Breast epithelium (tissue), 3 donors: ENCODE measurements at regions not wholly inside any gene's neighbourhood (a gene's known extent, or its start where the extent isn't known, plus 50 kb on each side); places are given as distances from the start of the nearest gene placed in this dataset.
"Not testable (repeated sequence)": the region's sequence is repeated elsewhere in the genome, so short reads cannot be mapped to it uniquely, and the experiment has no call there.

ENCODE experiments used
- POLR2AphosphoS5 ChIP-seq, 3 donors: sonication (generic); formaldehyde crosslinking; IDR thresholded peaks; one replicate each; pipeline ENCODE4 v1.6.1; 2017; ENCODE audit warnings: antibody characterized with exemption in 3 of 3
- TF ChIP-seq, protein P1 (sequence below), 3 donors: fragments of 450-650 bp; IDR thresholded peaks; one replicate each; pipeline ENCODE4 v1.5.1; 2016 to 2017; ENCODE audit warnings: antibody characterized with exemption in 3 of 3, mild to moderate bottlenecking in 3 of 3, moderate library complexity in 3 of 3

- TF ChIP-seq, protein P1, sequence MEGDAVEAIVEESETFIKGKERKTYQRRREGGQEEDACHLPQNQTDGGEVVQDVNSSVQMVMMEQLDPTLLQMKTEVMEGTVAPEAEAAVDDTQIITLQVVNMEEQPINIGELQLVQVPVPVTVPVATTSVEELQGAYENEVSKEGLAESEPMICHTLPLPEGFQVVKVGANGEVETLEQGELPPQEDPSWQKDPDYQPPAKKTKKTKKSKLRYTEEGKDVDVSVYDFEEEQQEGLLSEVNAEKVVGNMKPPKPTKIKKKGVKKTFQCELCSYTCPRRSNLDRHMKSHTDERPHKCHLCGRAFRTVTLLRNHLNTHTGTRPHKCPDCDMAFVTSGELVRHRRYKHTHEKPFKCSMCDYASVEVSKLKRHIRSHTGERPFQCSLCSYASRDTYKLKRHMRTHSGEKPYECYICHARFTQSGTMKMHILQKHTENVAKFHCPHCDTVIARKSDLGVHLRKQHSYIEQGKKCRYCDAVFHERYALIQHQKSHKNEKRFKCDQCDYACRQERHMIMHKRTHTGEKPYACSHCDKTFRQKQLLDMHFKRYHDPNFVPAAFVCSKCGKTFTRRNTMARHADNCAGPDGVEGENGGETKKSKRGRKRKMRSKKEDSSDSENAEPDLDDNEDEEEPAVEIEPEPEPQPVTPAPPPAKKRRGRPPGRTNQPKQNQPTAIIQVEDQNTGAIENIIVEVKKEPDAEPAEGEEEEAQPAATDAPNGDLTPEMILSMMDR (IDR thresholded peaks at IDR 0.05) = not testable (repeated sequence)
- not testable (repeated sequence) for TF ChIP-seq POLR2AphosphoS5 (IDR thresholded peaks at IDR 0.05)
Observed at GRCh38 chr1:807699-808390, 115.9 kb upstream of the SAMD11 start.
